ENCODE measurements at regions not wholly inside any gene's neighbourhood (a gene's known extent, or its start where the extent isn't known, plus 50 kb on each side); places are given as distances from the start of the nearest gene placed in this dataset.

- no peak for TF ChIP-seq POLR2AphosphoS5 (IDR thresholded peaks at IDR 0.05; ENCODE audit: low read depth, low read length)
- TF ChIP-seq, protein P1, sequence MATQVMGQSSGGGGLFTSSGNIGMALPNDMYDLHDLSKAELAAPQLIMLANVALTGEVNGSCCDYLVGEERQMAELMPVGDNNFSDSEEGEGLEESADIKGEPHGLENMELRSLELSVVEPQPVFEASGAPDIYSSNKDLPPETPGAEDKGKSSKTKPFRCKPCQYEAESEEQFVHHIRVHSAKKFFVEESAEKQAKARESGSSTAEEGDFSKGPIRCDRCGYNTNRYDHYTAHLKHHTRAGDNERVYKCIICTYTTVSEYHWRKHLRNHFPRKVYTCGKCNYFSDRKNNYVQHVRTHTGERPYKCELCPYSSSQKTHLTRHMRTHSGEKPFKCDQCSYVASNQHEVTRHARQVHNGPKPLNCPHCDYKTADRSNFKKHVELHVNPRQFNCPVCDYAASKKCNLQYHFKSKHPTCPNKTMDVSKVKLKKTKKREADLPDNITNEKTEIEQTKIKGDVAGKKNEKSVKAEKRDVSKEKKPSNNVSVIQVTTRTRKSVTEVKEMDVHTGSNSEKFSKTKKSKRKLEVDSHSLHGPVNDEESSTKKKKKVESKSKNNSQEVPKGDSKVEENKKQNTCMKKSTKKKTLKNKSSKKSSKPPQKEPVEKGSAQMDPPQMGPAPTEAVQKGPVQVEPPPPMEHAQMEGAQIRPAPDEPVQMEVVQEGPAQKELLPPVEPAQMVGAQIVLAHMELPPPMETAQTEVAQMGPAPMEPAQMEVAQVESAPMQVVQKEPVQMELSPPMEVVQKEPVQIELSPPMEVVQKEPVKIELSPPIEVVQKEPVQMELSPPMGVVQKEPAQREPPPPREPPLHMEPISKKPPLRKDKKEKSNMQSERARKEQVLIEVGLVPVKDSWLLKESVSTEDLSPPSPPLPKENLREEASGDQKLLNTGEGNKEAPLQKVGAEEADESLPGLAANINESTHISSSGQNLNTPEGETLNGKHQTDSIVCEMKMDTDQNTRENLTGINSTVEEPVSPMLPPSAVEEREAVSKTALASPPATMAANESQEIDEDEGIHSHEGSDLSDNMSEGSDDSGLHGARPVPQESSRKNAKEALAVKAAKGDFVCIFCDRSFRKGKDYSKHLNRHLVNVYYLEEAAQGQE (IDR thresholded peaks at IDR 0.05; ENCODE audit: insufficient read depth in 1 of 2, low read depth in 2 of 2, low read length in 2 of 2) = no peak
These were observed 153.5 kb upstream of the OGFRL1 start for GRCh38 chr6:71134929-71135642.

DNA sequence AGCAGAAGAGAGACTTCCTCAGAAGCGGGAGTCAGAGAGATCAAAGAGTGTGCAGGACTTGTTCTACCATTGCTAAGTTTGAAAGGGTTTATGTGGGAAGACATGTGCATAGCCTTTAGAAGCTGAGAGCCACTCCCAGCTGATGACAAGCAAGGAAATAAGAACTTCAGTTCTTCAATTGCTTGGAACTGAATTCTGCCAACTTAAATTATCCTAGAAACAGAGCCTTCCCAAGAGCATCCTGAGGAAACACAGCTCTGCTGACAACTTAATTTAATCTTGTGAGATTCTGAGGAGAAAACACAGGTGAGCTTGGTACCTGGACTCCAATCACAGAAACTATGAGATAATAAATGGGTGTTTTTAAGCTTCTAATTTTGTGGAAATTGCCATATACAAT, 150.6 kb upstream of the OGFRL1 start:
- TF ChIP-seq SIN3A (IDR thresholded peaks at IDR 0.05; ENCODE audit: borderline replicate concordance, insufficient read depth, low read length) (no peak), POLR2AphosphoS5 (IDR thresholded peaks at IDR 0.05; ENCODE audit: low read depth, low read length) (no peak)

- TF ChIP-seq POLR2AphosphoS5 (IDR thresholded peaks at IDR 0.05; ENCODE audit: low read depth, low read length) = no peak
- no peak for TF ChIP-seq TAF1 (IDR thresholded peaks at IDR 0.05; ENCODE audit: borderline replicate concordance, insufficient read depth, low read length)
- no peak for TF ChIP-seq FOXP2 (optimal IDR thresholded peaks at IDR 0.05; ENCODE audit: borderline replicate concordance, extremely low read depth, extremely low read length, insufficient read depth)
- TF ChIP-seq, protein P1 (IDR thresholded peaks at IDR 0.05; ENCODE audit: insufficient read depth in 1 of 2, low read depth in 2 of 2, low read length in 2 of 2) = no peak
- TF ChIP-seq SIN3A (IDR thresholded peaks at IDR 0.05; ENCODE audit: borderline replicate concordance, insufficient read depth, low read length) = no peak
These were observed 150.2 kb upstream of the OGFRL1 start for GRCh38 chr6:71138376-71138775.

DNA sequence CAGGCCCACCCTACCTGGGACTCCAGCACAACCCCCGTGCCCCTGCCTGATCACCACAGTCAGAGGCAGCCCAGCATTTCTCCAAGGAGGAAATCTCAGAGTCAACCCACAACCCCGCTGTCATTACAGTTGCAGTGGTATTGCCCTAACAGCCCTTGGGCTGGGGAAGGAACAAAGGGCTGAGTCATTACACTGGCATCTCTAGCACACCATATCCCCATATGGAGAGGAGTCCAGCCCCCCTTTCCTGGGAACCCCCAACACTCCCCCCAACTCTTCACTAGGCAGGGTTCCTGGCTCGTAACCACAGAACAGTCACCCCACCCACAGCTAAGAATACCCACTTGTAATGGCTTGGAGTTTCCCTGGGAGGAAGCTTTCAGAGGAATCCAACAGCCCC, 149.4 kb upstream of the OGFRL1 start:
- TF ChIP-seq POLR2AphosphoS5 (IDR thresholded peaks at IDR 0.05; ENCODE audit: low read depth, low read length) (no peak), SIN3A (IDR thresholded peaks at IDR 0.05; ENCODE audit: borderline replicate concordance, insufficient read depth, low read length) (no peak), FOXP2 (optimal IDR thresholded peaks at IDR 0.05; ENCODE audit: borderline replicate concordance, extremely low read depth, extremely low read length, insufficient read depth) (no peak), TAF1 (IDR thresholded peaks at IDR 0.05; ENCODE audit: borderline replicate concordance, insufficient read depth, low read length) (no peak)
- TF ChIP-seq, protein P1 (IDR thresholded peaks at IDR 0.05; ENCODE audit: insufficient read depth in 1 of 2, low read depth in 2 of 2, low read length in 2 of 2) = no peak

GRCh38 chr6:71153755-71154325, 134.8 kb upstream of the OGFRL1 start:
- no peak for TF ChIP-seq FOXP2 (optimal IDR thresholded peaks at IDR 0.05; ENCODE audit: borderline replicate concordance, extremely low read depth, extremely low read length, insufficient read depth)
- no peak for TF ChIP-seq POLR2AphosphoS5 (IDR thresholded peaks at IDR 0.05; ENCODE audit: low read depth, low read length)
- TF ChIP-seq SIN3A (IDR thresholded peaks at IDR 0.05; ENCODE audit: borderline replicate concordance, insufficient read depth, low read length) = no peak
- TF ChIP-seq, protein P1 (IDR thresholded peaks at IDR 0.05; ENCODE audit: insufficient read depth in 1 of 2, low read depth in 2 of 2, low read length in 2 of 2) = no peak
- no peak for TF ChIP-seq TAF1 (IDR thresholded peaks at IDR 0.05; ENCODE audit: borderline replicate concordance, insufficient read depth, low read length)

Data from PFSK-1 (cell line).